ENCODE measurements at regions not wholly inside any gene's neighbourhood (a gene's known extent, or its start where the extent isn't known, plus 50 kb on each side); places are given as distances from the start of the nearest gene placed in this dataset.

GRCh38 chr1:14113841-14114567 is 414.0 kb downstream of the PRDM2 start:
- H2BK15ac ChIP-seq (replicated peaks; ENCODE audit: low read depth): no peak overlapping the region
- H3K9ac ChIP-seq (ENCODE audit: low read length): no peak overlapping the region
- no CpG with 5 or more reads among the region's 15 CpGs for WGBS (ENCODE audit: extremely low coverage, insufficient coverage, low lambda C conversion rate)
- no peak overlapping the region for H3K23ac ChIP-seq (ENCODE audit: low read length)
- H3K27me3 ChIP-seq (ENCODE audit: insufficient read depth, low read length, poor library complexity): no peaks in the 10 kb centered on the region
- no peaks in the 10 kb centered on the region for H3K79me1 ChIP-seq (ENCODE audit: low read length)
- no peak overlapping the region for H3K4ac ChIP-seq (ENCODE audit: low read depth, low read length)
- H3K27ac ChIP-seq (ENCODE audit: low read depth, low read length): no peak overlapping the region
- H2AK5ac ChIP-seq (ENCODE audit: low read length): no peak overlapping the region
- DNase-seq: peak; percentile 80
- no peak overlapping the region for H4K8ac ChIP-seq (ENCODE audit: low read depth, low read length)
- no peak overlapping the region for H3K4me3 ChIP-seq (ENCODE audit: low read length)
- no peak overlapping the region for H3K56ac ChIP-seq (ENCODE audit: low read length)
- no peak overlapping the region for H4K5ac ChIP-seq (ENCODE audit: low read length)
- H3K4me1 ChIP-seq (ENCODE audit: control insufficient read depth, low read depth, low read length): no peaks in the 10 kb centered on the region
- H2BK120ac ChIP-seq (ENCODE audit: low read depth, low read length): no peak overlapping the region
- H3K36me3 ChIP-seq (ENCODE audit: control insufficient read depth, insufficient read depth, low read length): no peaks in the 10 kb centered on the region
- no peaks in the 10 kb centered on the region for H3K79me2 ChIP-seq (ENCODE audit: control insufficient read depth, insufficient read depth, low read length)
- no peak overlapping the region for H2BK5ac ChIP-seq (ENCODE audit: low read length)
- no peak overlapping the region for H3K4me2 ChIP-seq (ENCODE audit: low read length)
- H3K18ac ChIP-seq (ENCODE audit: low read length): no peak overlapping the region

DNA sequence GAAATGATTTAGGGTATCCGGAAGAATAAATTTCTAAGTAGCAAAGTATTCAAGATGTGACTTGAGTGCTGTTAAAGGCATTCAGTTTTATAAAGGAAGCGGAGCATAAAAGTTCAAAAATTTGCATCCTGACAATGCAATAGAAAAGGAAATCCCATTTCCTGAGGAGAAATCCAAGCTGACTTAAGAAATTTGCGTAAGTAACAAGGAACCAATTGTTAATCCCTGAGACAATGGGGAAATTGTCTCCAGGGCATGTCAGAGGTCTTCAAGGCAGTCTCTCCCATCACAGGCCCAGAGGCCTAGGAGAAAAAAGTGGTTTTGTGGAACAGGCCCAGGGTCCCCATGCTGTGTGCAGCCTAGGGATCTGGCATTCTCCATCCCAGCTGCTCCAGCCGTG is 416.0 kb downstream of the PRDM2 start:
- Histone ChIP-seq H3K23ac (ENCODE audit: low read length) (no peak overlapping the region), H3K4ac (ENCODE audit: low read depth, low read length) (no peak overlapping the region), H3K56ac (ENCODE audit: low read length) (no peak overlapping the region), H2BK120ac (ENCODE audit: low read depth, low read length) (no peak overlapping the region), H2AK5ac (ENCODE audit: low read length) (no peak overlapping the region), H3K4me2 (ENCODE audit: low read length) (no peak overlapping the region), H3K27me3 (ENCODE audit: insufficient read depth, low read length, poor library complexity) (no peaks in the 10 kb centered on the region), H3K79me1 (ENCODE audit: low read length) (no peaks in the 10 kb centered on the region), H3K18ac (ENCODE audit: low read length) (no peak overlapping the region), H3K4me3 (ENCODE audit: low read length) (no peak overlapping the region), H2BK5ac (ENCODE audit: low read length) (no peak overlapping the region), H3K4me1 (ENCODE audit: control insufficient read depth, low read depth, low read length) (no peaks in the 10 kb centered on the region), H3K9ac (ENCODE audit: low read length) (no peak overlapping the region), H4K5ac (ENCODE audit: low read length) (no peak overlapping the region), H3K79me2 (ENCODE audit: control insufficient read depth, insufficient read depth, low read length) (no peaks in the 10 kb centered on the region), H3K27ac (ENCODE audit: low read depth, low read length) (no peak overlapping the region), H2BK15ac (replicated peaks; ENCODE audit: low read depth) (no peak overlapping the region), H3K36me3 (ENCODE audit: control insufficient read depth, insufficient read depth, low read length) (no peaks in the 10 kb centered on the region), H4K8ac (ENCODE audit: low read depth, low read length) (no peak overlapping the region)
- no CpG with 5 or more reads among the region's 4 CpGs for WGBS (ENCODE audit: extremely low coverage, insufficient coverage, low lambda C conversion rate)
- no peak for DNase-seq

- Histone ChIP-seq H2BK15ac (replicated peaks; ENCODE audit: low read depth) (no peak overlapping the region), H2AK5ac (ENCODE audit: low read length) (no peak overlapping the region), H3K56ac (ENCODE audit: low read length) (no peak overlapping the region), H2BK120ac (ENCODE audit: low read depth, low read length) (no peak overlapping the region), H3K4me2 (ENCODE audit: low read length) (no peak overlapping the region), H3K27me3 (ENCODE audit: insufficient read depth, low read length, poor library complexity) (no peaks in the 10 kb centered on the region), H3K4me3 (ENCODE audit: low read length) (no peak overlapping the region), H3K9ac (ENCODE audit: low read length) (no peak overlapping the region), H2BK5ac (ENCODE audit: low read length) (no peak overlapping the region), H3K27ac (ENCODE audit: low read depth, low read length) (no peak overlapping the region), H3K18ac (ENCODE audit: low read length) (no peak overlapping the region), H3K36me3 (ENCODE audit: control insufficient read depth, insufficient read depth, low read length) (no peaks in the 10 kb centered on the region), H3K4me1 (ENCODE audit: control insufficient read depth, low read depth, low read length) (no peaks in the 10 kb centered on the region), H4K8ac (ENCODE audit: low read depth, low read length) (no peak overlapping the region), H3K23ac (ENCODE audit: low read length) (no peak overlapping the region), H3K4ac (ENCODE audit: low read depth, low read length) (no peak overlapping the region), H3K79me1 (ENCODE audit: low read length) (no peaks in the 10 kb centered on the region), H3K79me2 (ENCODE audit: control insufficient read depth, insufficient read depth, low read length) (no peaks in the 10 kb centered on the region), H4K5ac (ENCODE audit: low read length) (no peak overlapping the region)
- DNase-seq: no peak
- WGBS (ENCODE audit: extremely low coverage, insufficient coverage, low lambda C conversion rate): no CpG with 5 or more reads among the region's 2 CpGs
These were observed 417.7 kb downstream of the PRDM2 start for GRCh38 chr1:14117700-14118099.

- no peak overlapping the region for H3K23ac ChIP-seq (ENCODE audit: low read length)
- no peak overlapping the region for H3K9ac ChIP-seq (ENCODE audit: low read length)
- H2BK120ac ChIP-seq (ENCODE audit: low read depth, low read length): no peak overlapping the region
- H2BK5ac ChIP-seq (ENCODE audit: low read length): no peak overlapping the region
- H3K36me3 ChIP-seq (ENCODE audit: control insufficient read depth, insufficient read depth, low read length): no peaks in the 10 kb centered on the region
- WGBS (ENCODE audit: extremely low coverage, insufficient coverage, low lambda C conversion rate): no CpG with 5 or more reads among the region's 7 CpGs
- no peak overlapping the region for H3K27ac ChIP-seq (ENCODE audit: low read depth, low read length)
- H2BK15ac ChIP-seq (replicated peaks; ENCODE audit: low read depth): no peak overlapping the region
- H3K4me2 ChIP-seq (ENCODE audit: low read length): no peak overlapping the region
- no peak overlapping the region for H3K4ac ChIP-seq (ENCODE audit: low read depth, low read length)
- H3K27me3 ChIP-seq (ENCODE audit: insufficient read depth, low read length, poor library complexity): no peaks in the 10 kb centered on the region
- no peaks in the 10 kb centered on the region for H3K4me1 ChIP-seq (ENCODE audit: control insufficient read depth, low read depth, low read length)
- H3K18ac ChIP-seq (ENCODE audit: low read length): no peak overlapping the region
- H3K4me3 ChIP-seq (ENCODE audit: low read length): no peak overlapping the region
- no peaks in the 10 kb centered on the region for H3K79me2 ChIP-seq (ENCODE audit: control insufficient read depth, insufficient read depth, low read length)
- peak; percentile 24 for DNase-seq
- no peak overlapping the region for H4K8ac ChIP-seq (ENCODE audit: low read depth, low read length)
- no peaks in the 10 kb centered on the region for H3K79me1 ChIP-seq (ENCODE audit: low read length)
- H3K56ac ChIP-seq (ENCODE audit: low read length): no peak overlapping the region
- H2AK5ac ChIP-seq (ENCODE audit: low read length): no peak overlapping the region
- no peak overlapping the region for H4K5ac ChIP-seq (ENCODE audit: low read length)
These were observed 418.9 kb downstream of the PRDM2 start for GRCh38 chr1:14118691-14119485.

DNA sequence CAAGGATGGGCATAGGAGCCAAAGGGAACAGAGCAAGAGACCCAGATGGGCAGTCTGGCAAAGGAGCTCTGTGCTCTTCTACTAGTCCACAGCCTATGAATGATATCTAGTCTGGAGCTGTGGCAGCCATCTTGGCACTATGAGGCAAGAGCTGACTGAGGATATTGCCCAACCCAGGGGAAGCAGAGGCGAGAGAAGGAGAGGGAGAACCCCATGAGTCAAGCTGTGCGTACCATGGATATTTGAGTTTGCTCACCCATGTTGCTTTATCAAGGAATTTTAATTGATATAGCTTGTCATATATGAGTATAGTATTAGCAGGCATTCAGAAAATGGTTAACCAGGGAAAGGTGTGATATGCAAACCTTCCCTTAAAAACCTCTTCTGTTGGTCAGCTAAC is 420.9 kb downstream of the PRDM2 start:
- Histone ChIP-seq H3K56ac (ENCODE audit: low read length) (no peak overlapping the region), H4K5ac (ENCODE audit: low read length) (no peak overlapping the region), H3K18ac (ENCODE audit: low read length) (no peak overlapping the region), H3K4me3 (ENCODE audit: low read length) (no peak overlapping the region), H3K9ac (ENCODE audit: low read length) (no peak overlapping the region), H3K79me1 (ENCODE audit: low read length) (no peaks in the 10 kb centered on the region), H3K79me2 (ENCODE audit: control insufficient read depth, insufficient read depth, low read length) (no peaks in the 10 kb centered on the region), H2BK5ac (ENCODE audit: low read length) (no peak overlapping the region), H3K4me1 (ENCODE audit: control insufficient read depth, low read depth, low read length) (no peaks in the 10 kb centered on the region), H3K27ac (ENCODE audit: low read depth, low read length) (no peak overlapping the region), H3K36me3 (ENCODE audit: control insufficient read depth, insufficient read depth, low read length) (no peaks in the 10 kb centered on the region), H2BK120ac (ENCODE audit: low read depth, low read length) (no peak overlapping the region), H2AK5ac (ENCODE audit: low read length) (no peak overlapping the region), H3K4ac (ENCODE audit: low read depth, low read length) (no peak overlapping the region), H3K4me2 (ENCODE audit: low read length) (no peak overlapping the region), H3K23ac (ENCODE audit: low read length) (no peak overlapping the region), H4K8ac (ENCODE audit: low read depth, low read length) (no peak overlapping the region), H3K27me3 (ENCODE audit: insufficient read depth, low read length, poor library complexity) (no peaks in the 10 kb centered on the region), H2BK15ac (replicated peaks; ENCODE audit: low read depth) (no peak overlapping the region)
- DNase-seq: no peak
- WGBS (ENCODE audit: extremely low coverage, insufficient coverage, low lambda C conversion rate): no CpG with 5 or more reads among the region's 2 CpGs
